B cell (primary cell): ENCODE measurements at regions not wholly inside any gene's neighbourhood (a gene's known extent, or its start where the extent isn't known, plus 50 kb on each side); places are given as distances from the start of the nearest gene placed in this dataset.

Source experiments
- ATAC-seq: fragments of 200-7000 bp; cut with Tn5 transposase; one replicate; pipeline ENCODE4 v1.10.0; 2021; ENCODE audit warnings: low read depth, mild to moderate bottlenecking, moderate number of reproducible peaks, moderate library complexity
- CTCF ChIA-PET: fragments of 350-600 bp; sonication (Branson Sonifier 250); formaldehyde crosslinking; loops from one replicate; lab custom pipeline; 2021; ENCODE audit warnings: antibody characterized with exemption, inconsistent platforms; lab: Charles Lee
- POLR2A ChIA-PET: fragments of 350-600 bp; sonication (Branson Sonifier 250); formaldehyde crosslinking; loops from one replicate; lab custom pipeline; 2021; ENCODE audit warnings: antibody characterized with exemption; lab: Charles Lee
- DNase-seq: peaks from one replicate; pipeline ENCODE4 v3.0.0; 2013
- H2AFZ ChIP-seq: 2 replicates; pipeline ENCODE4 v1.6.1; 2012; ENCODE audit warnings: mild to moderate bottlenecking, low read depth, low read length; ENCODE audit not compliant: insufficient read depth, poor library complexity, severe bottlenecking
- H3K27ac ChIP-seq, 2 donors: 1 replicate in 1 of 2; 2 replicates in 1 of 2; pipeline ENCODE4 v1.5.1; 2012 to 2013; ENCODE audit warnings: low read length in 2 of 2, mild to moderate bottlenecking in 2 of 2, moderate library complexity in 1 of 2
- H3K27me3 ChIP-seq, 4 experiments: fragments of 200-600 bp in 1 of 4; sonication (generic) in 1 of 4; replicated peaks in 1 of 4; 1 replicate in 2 of 4; 2 replicates in 2 of 4; pipeline versions ENCODE4 v1.6.1 to v1.7.0; 2013 to 2016; ENCODE audit warnings: low read length in 3 of 4, mild to moderate bottlenecking in 2 of 4, mixed read lengths in 1 of 4, moderate library complexity in 1 of 4; ENCODE audit not compliant: insufficient read depth in 4 of 4, control insufficient read depth in 3 of 4; ENCODE audit errors: control extremely low read depth in 1 of 4
- H3K36me3 ChIP-seq, 2 experiments: replicated peaks in 1 of 2; 1 replicate in 1 of 2; 2 replicates in 1 of 2; pipeline versions ENCODE4 v1.6.1 to v1.7.1; 2013; ENCODE audit warnings: low read length in 1 of 2; ENCODE audit not compliant: insufficient read depth in 2 of 2, control insufficient read depth in 1 of 2; ENCODE audit errors: control extremely low read depth in 1 of 2, extremely low read depth in 1 of 2
- H3K4me1 ChIP-seq, 2 donors: fragments of 200-600 bp in 1 of 2; sonication (generic) in 1 of 2; 1 replicate in 1 of 2; 2 replicates in 1 of 2; pipeline versions ENCODE4 v1.5.1 to v1.6.1; 2013 to 2017; ENCODE audit warnings: low read length in 2 of 2; ENCODE audit not compliant: control insufficient read depth in 2 of 2, insufficient read depth in 2 of 2
- H3K4me2 ChIP-seq: replicated peaks from 2 replicates; pipeline ENCODE3; 2012; ENCODE audit warnings: mild to moderate bottlenecking, low read depth, low read length; ENCODE audit not compliant: poor library complexity, severe bottlenecking
- H3K4me3 ChIP-seq, 5 experiments: fragments of 200-600 bp in 1 of 5; sonication (generic) in 1 of 5; 1 replicate in 3 of 5; 2 replicates in 2 of 5; pipeline versions ENCODE4 v1.5.1 to v1.7.0; 2011 to 2016; ENCODE audit warnings: low read length in 4 of 5, mild to moderate bottlenecking in 4 of 5, low read depth in 2 of 5, control low read depth in 1 of 5, moderate library complexity in 1 of 5; ENCODE audit not compliant: insufficient read depth in 1 of 5; ENCODE audit errors: control extremely low read depth in 1 of 5, extremely low read depth in 1 of 5
- H3K79me2 ChIP-seq: fragments of 200-600 bp; sonication (generic); one replicate; pipeline ENCODE4 v1.6.0; 2016; ENCODE audit warnings: low read length; ENCODE audit not compliant: control insufficient read depth, insufficient read depth
- H3K9ac ChIP-seq: fragments of 200-600 bp; sonication (generic); 2 replicates; pipeline ENCODE4 v1.6.1; 2017; ENCODE audit warnings: mild to moderate bottlenecking, low read length, moderate library complexity
- H3K9me3 ChIP-seq, 3 donors: one replicate each; pipeline versions ENCODE4 v1.6.1 to v1.7.1; 2013; ENCODE audit warnings: low read length in 2 of 3; ENCODE audit not compliant: control insufficient read depth in 2 of 3, insufficient read depth in 1 of 3; ENCODE audit errors: control extremely low read depth in 1 of 3
- H4K20me1 ChIP-seq: 2 replicates; pipeline ENCODE4 v1.6.0; 2012; ENCODE audit warnings: mild to moderate bottlenecking, low read length; ENCODE audit not compliant: insufficient read depth, control insufficient read depth, poor library complexity, severe bottlenecking
- H3K27ac Mint-ChIP-seq: one replicate; pipeline ENCODE4 v1.8.0; 2021; ENCODE audit warnings: mixed read lengths
- H3K27me3 Mint-ChIP-seq: one replicate; pipeline ENCODE4 v1.8.0; 2021; ENCODE audit warnings: mixed read lengths
- H3K4me1 Mint-ChIP-seq: one replicate; pipeline ENCODE4 v1.8.0; 2021; ENCODE audit warnings: mixed read lengths
- H3K4me3 Mint-ChIP-seq: one replicate; pipeline ENCODE4 v1.8.0; 2021; ENCODE audit warnings: mixed read lengths
- H3K9me3 Mint-ChIP-seq: one replicate; pipeline ENCODE4 v1.8.0; 2022; ENCODE audit warnings: mixed read lengths; ENCODE audit not compliant: insufficient read depth
- EZH2 ChIP-seq: IDR thresholded peaks from 2 replicates; pipeline ENCODE4 v1.6.1; 2012; ENCODE audit warnings: borderline replicate concordance, low read depth, mild to moderate bottlenecking, moderate library complexity, low read length; ENCODE audit not compliant: insufficient read depth, poor library complexity, severe bottlenecking
- WGBS: methylation state at CpG from one replicate; pipeline ENCODE4 v1.1.5; 2013; ENCODE audit warnings: missing lambda C conversion rate; ENCODE audit not compliant: insufficient coverage; 5-methylcytosine and 5-hydroxymethylcytosine counted together
- intact Hi-C: fragments of 100-400 bp; cut with micrococcal nuclease; formaldehyde crosslinking; loops from one replicate; pipeline ENCODE4 v1.10.0; 2022
- TF ChIP-seq, protein P1 (sequence below): fragments of 200-600 bp; IDR thresholded peaks from one replicate; pipeline ENCODE4 v1.8.0; 2022; ENCODE audit warnings: antibody characterized with exemption, mild to moderate bottlenecking

GRCh38 chr6:147752689-147753403 lies 244.4 kb downstream of the SAMD5 start:
- ChIA-PET CTCF (no interaction called here), POLR2A (no interaction called here)
- Histone ChIP-seq H3K36me3 (no peaks in the 10 kb centered on the region), H3K4me3 (no peak overlapping the region), H3K79me2 (no peaks in the 10 kb centered on the region), H2AFZ (no peak overlapping the region), H4K20me1 (no peaks in the 10 kb centered on the region), H3K27me3 (no peaks in the 10 kb centered on the region), H3K4me2 (no peak overlapping the region), H3K9ac (no peak overlapping the region), H3K27ac (no peak overlapping the region), H3K9me3 (peaks cover 0 to 6% (median 0%) of the 10 kb centered on the region in 3 donors), H3K4me1 (no peaks in the 10 kb centered on the region)
- Mint-ChIP-seq H3K9me3 (no peaks in the 10 kb centered on the region), H3K4me1 (no peaks in the 10 kb centered on the region), H3K4me3 (no peak overlapping the region), H3K27me3 (no peaks in the 10 kb centered on the region), H3K27ac (no peak overlapping the region)
- WGBS = no CpG with 5 or more reads among the region's 4 CpGs
- intact Hi-C loops = no loop called here
- TF ChIP-seq, protein P1, sequence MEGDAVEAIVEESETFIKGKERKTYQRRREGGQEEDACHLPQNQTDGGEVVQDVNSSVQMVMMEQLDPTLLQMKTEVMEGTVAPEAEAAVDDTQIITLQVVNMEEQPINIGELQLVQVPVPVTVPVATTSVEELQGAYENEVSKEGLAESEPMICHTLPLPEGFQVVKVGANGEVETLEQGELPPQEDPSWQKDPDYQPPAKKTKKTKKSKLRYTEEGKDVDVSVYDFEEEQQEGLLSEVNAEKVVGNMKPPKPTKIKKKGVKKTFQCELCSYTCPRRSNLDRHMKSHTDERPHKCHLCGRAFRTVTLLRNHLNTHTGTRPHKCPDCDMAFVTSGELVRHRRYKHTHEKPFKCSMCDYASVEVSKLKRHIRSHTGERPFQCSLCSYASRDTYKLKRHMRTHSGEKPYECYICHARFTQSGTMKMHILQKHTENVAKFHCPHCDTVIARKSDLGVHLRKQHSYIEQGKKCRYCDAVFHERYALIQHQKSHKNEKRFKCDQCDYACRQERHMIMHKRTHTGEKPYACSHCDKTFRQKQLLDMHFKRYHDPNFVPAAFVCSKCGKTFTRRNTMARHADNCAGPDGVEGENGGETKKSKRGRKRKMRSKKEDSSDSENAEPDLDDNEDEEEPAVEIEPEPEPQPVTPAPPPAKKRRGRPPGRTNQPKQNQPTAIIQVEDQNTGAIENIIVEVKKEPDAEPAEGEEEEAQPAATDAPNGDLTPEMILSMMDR = no peak
- TF ChIP-seq EZH2 = no peak
- ATAC-seq = no peak
- DNase-seq = no peak

DNA sequence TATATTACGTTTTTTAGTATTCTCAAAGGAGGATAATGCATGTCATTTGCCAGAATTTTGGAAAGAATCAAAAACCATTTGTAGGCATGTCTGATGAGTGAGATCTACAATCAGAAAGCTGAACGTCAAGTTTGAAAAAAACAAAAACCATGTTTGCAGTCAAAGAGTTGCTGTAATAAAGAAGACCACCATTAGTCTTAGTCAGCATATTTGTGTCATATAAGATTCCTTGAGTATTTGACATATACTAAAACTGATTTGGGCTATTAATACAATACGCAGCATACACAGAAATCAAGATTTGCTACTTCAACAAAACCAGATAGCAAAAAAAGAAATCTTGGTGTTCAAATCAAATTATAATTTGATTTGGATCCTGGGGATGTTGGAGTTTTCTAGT lies 247.5 kb downstream of the SAMD5 start:
- no peaks in the 10 kb centered on the region for H3K9me3 ChIP-seq
- POLR2A ChIA-PET = no interaction called here
- no peak overlapping the region for H3K27ac ChIP-seq
- H3K9me3 Mint-ChIP-seq = no peaks in the 10 kb centered on the region
- no peak overlapping the region for H3K27ac Mint-ChIP-seq
- H2AFZ ChIP-seq = no peak overlapping the region
- DNase-seq (no peak), ATAC-seq (no peak)
- H3K4me2 ChIP-seq = no peak overlapping the region
- TF ChIP-seq, protein P1 = no peak
- no peak for TF ChIP-seq EZH2
- intact Hi-C loops = no loop called here
- H3K4me3 Mint-ChIP-seq = no peak overlapping the region
- no peaks in the 10 kb centered on the region for H3K27me3 ChIP-seq
- no peak overlapping the region for H3K4me3 ChIP-seq
- H4K20me1 ChIP-seq = no peaks in the 10 kb centered on the region
- no peaks in the 10 kb centered on the region for H3K36me3 ChIP-seq
- no peaks in the 10 kb centered on the region for H3K4me1 ChIP-seq
- H3K27me3 Mint-ChIP-seq = no peaks in the 10 kb centered on the region
- H3K79me2 ChIP-seq = no peaks in the 10 kb centered on the region
- CTCF ChIA-PET = no interaction called here
- H3K9ac ChIP-seq = no peak overlapping the region
- WGBS = no CpG with 5 or more reads among the region's 3 CpGs
- no peaks in the 10 kb centered on the region for H3K4me1 Mint-ChIP-seq
